ENCODE measurements at regions not wholly inside any gene's neighbourhood (a gene's known extent, or its start where the extent isn't known, plus 50 kb on each side); places are given as distances from the start of the nearest gene placed in this dataset.
A peak's percentile ranks its signal among the peaks of the same experiment; 100 is the strongest.

- no peaks in the 10 kb centered on the region for H3K4me1 ChIP-seq (ENCODE audit: insufficient read depth)
- no peak overlapping the region for H3K27ac ChIP-seq (ENCODE audit: low read depth)
- H3K4me3 ChIP-seq (ENCODE audit: low read depth, low read length), result no peak overlapping the region
- no peaks in the 10 kb centered on the region for H3K36me3 ChIP-seq (ENCODE audit: insufficient read depth)
- 91% methylated on average over 11 of the region's 11 CpGs for WGBS
- DNase-seq (ENCODE audit: extremely low spot score), result no peak
Measured at GRCh38 chr3:14252321-14253021, 73.9 kb downstream of the LSM3 start.

DNA sequence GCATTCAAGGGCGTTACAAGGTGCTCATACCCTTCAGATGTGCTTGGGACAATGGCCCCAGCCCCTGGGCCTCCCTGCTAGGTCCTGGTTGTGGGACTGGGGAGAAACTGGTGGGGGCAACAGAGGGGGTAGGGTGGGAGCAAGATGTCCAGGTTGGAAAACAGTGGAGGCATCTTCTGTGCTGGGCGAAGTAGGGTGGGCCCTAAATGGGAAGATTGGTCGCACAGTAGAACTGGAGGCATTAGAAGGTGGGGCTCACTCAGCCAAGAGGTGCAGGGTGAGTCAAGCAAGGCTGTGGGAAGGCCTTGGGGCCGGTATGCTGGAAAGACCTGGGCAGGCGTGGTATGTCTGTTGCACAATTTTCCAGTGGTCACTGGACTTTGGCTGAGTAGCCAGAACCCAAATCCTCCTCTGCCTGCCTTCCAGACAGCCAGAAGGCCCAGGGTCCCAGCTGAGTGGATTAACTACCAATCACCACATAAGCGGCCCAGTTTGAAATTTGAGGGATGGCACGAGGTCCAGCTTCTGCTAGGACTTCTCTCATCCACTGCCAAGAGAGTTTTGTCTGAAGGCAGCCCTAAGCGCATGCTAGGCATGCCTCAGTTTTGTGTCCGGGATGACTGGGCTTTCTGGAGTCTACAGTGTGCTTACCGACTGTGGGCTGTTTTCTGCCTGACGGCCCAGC, 74.5 kb downstream of the LSM3 start:
- no peak overlapping the region for H3K27ac ChIP-seq (ENCODE audit: low read depth)
- 86% methylated on average over 11 of the region's 11 CpGs for WGBS
- no peak for DNase-seq (ENCODE audit: extremely low spot score)
- no peak overlapping the region for H3K4me3 ChIP-seq (ENCODE audit: low read depth, low read length)
- H3K4me1 ChIP-seq (ENCODE audit: insufficient read depth), result no peaks in the 10 kb centered on the region
- no peaks in the 10 kb centered on the region for H3K36me3 ChIP-seq (ENCODE audit: insufficient read depth)

DNA sequence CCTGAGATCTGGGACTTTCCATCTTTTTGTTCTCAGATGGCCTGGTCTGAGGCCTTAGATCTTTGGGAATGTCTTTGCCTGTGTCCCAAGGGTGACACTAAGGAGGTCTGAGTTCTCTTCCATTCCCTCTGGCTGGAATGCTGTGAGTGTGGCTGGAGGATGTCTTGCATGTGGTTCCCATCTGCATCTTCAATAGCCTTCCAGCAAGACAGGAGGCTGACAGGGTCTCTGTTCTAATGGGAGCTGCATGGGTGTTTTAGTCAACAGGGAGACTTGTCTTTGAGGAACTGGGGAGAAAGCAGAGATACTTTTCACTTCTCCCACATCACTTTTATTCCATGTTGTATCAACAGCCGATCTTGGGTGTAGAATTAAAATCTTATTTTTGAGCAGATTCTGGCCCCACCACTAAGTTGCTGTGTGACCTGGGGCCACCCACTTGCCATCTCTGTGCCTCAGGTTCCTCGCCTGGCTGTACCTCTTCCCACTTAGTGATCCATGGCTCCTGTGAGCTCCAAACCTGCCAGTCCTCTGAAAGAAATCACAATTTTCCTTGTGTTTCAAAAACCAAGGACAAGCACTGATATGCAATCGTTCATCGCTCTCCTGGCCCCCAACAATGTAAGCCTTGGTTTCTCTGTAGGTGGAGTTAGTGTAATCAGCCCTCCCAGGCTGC, 75.2 kb downstream of the LSM3 start:
- H3K27ac ChIP-seq (ENCODE audit: low read depth), result no peak overlapping the region
- H3K4me1 ChIP-seq (ENCODE audit: insufficient read depth), result no peaks in the 10 kb centered on the region
- H3K36me3 ChIP-seq (ENCODE audit: insufficient read depth), result no peaks in the 10 kb centered on the region
- no peak for DNase-seq (ENCODE audit: extremely low spot score)
- no peak overlapping the region for H3K4me3 ChIP-seq (ENCODE audit: low read depth, low read length)
- 93% methylated on average over 4 of the region's 4 CpGs for WGBS

GRCh38 chr3:14254812-14255702, 76.4 kb downstream of the LSM3 start:
- no peak overlapping the region for H3K4me3 ChIP-seq (ENCODE audit: low read depth, low read length)
- H3K36me3 ChIP-seq (ENCODE audit: insufficient read depth), result no peaks in the 10 kb centered on the region
- 95% methylated on average over 9 of the region's 9 CpGs for WGBS
- DNase-seq (ENCODE audit: extremely low spot score), result no peak
- H3K27ac ChIP-seq (ENCODE audit: low read depth), result no peak overlapping the region
- H3K4me1 ChIP-seq (ENCODE audit: insufficient read depth), result no peaks in the 10 kb centered on the region

- WGBS, result 75% methylated on average over 2 of the region's 2 CpGs
- Histone ChIP-seq H3K27ac (ENCODE audit: low read depth) (no peak overlapping the region), H3K4me1 (ENCODE audit: insufficient read depth) (no peaks in the 10 kb centered on the region), H3K4me3 (ENCODE audit: low read depth, low read length) (no peak overlapping the region), H3K36me3 (ENCODE audit: insufficient read depth) (no peaks in the 10 kb centered on the region)
- no peak for DNase-seq (ENCODE audit: extremely low spot score)
Measured at GRCh38 chr3:14256046-14256445, 77.4 kb downstream of the LSM3 start.

DNA sequence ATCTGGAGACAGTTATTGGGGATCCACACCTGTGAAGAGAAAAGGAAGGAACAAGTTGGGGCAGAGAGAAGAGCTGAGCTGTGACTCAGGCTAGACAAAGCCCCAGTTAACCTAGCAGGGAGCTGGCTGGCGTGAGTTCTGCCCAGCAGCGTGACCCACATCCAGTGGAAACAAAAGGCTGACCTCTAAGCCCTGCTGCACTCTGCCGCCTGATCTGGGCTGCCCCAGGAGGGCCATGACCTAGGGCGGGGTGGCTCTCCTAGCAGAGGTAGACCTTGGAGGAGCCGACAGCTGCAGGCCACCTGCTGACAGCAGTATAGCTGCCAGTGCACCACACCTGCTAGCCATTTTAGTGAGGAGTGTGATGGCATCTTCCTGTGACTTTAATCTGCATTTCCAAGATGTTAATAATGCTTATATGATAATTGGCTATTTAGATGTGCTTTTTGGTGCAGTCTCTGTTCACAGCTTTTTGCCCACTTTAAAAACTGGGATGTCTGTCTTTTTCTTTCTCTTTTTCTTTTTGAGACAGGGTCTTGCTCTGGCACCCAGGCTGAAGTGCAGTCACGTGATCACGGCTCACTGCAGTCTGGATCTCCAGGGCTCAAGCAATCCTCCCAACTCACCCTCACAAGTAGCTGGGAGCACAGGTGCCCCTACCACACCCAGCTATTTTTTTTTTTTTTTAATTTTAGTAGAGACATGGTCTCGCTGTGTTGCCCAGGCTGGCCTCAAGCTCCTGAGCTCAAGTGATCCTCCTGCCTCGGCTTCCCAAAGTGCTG, 78.1 kb downstream of the LSM3 start:
- WGBS, result 75% methylated on average over 9 of the region's 9 CpGs
- H3K4me1 ChIP-seq (ENCODE audit: insufficient read depth), result no peaks in the 10 kb centered on the region
- no peak overlapping the region for H3K27ac ChIP-seq (ENCODE audit: low read depth)
- no peaks in the 10 kb centered on the region for H3K36me3 ChIP-seq (ENCODE audit: insufficient read depth)
- no peak for DNase-seq (ENCODE audit: extremely low spot score)
- H3K4me3 ChIP-seq (ENCODE audit: low read depth, low read length), result no peak overlapping the region

GRCh38 chr3:14258906-14259904, 80.6 kb downstream of the LSM3 start:
- no peak for DNase-seq (ENCODE audit: extremely low spot score)
- Histone ChIP-seq H3K4me3 (ENCODE audit: low read depth, low read length) (no peak overlapping the region), H3K27ac (ENCODE audit: low read depth) (no peak overlapping the region), H3K4me1 (ENCODE audit: insufficient read depth) (no peaks in the 10 kb centered on the region), H3K36me3 (ENCODE audit: insufficient read depth) (no peaks in the 10 kb centered on the region)
- 87% methylated on average over 12 of the region's 12 CpGs for WGBS

DNA sequence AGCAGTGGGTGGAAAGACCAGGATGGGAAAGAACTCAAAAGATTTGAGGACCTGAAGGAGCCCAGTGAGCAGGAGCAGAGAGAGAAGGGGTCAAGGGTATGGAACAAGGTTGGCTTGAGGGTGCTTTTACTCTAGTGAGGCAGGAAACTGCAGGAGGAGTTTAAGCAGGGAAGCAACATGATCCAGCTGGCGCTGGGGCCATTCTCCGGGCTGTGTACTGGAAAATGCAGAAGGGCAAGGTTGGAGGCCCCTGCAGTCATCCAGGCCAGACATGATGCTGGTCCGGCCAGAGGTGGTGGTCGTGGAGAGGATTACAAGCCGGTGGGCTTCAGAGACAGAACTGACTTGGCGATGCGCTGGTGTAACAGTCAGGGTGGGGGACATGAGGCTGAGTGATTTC, 81.8 kb downstream of the LSM3 start:
- Histone ChIP-seq H3K27ac (ENCODE audit: low read depth) (no peak overlapping the region), H3K4me1 (ENCODE audit: insufficient read depth) (no peaks in the 10 kb centered on the region), H3K36me3 (ENCODE audit: insufficient read depth) (no peaks in the 10 kb centered on the region), H3K4me3 (ENCODE audit: low read depth, low read length) (no peak overlapping the region)
- WGBS, result 72% methylated on average over 7 of the region's 7 CpGs
- DNase-seq (ENCODE audit: extremely low spot score), result no peak

GRCh38 chr3:14261229-14261628, 82.6 kb downstream of the LSM3 start:
- Histone ChIP-seq H3K27ac (ENCODE audit: low read depth) (no peak overlapping the region), H3K4me1 (ENCODE audit: insufficient read depth) (no peaks in the 10 kb centered on the region), H3K4me3 (ENCODE audit: low read depth, low read length) (no peak overlapping the region), H3K36me3 (ENCODE audit: insufficient read depth) (no peaks in the 10 kb centered on the region)
- WGBS, result 26% methylated on average over 8 of the region's 8 CpGs
- DNase-seq (ENCODE audit: extremely low spot score), result peak; percentile 45

- Histone ChIP-seq H3K4me1 (ENCODE audit: insufficient read depth) (no peaks in the 10 kb centered on the region), H3K36me3 (ENCODE audit: insufficient read depth) (no peaks in the 10 kb centered on the region), H3K27ac (ENCODE audit: low read depth) (no peak overlapping the region), H3K4me3 (ENCODE audit: low read depth, low read length) (no peak overlapping the region)
- no peak for DNase-seq (ENCODE audit: extremely low spot score)
- WGBS, result 98% methylated on average over 1 of the region's 1 CpG
Measured at GRCh38 chr3:14262212-14262611, 83.6 kb downstream of the LSM3 start.

GRCh38 chr3:14262867-14263266, 84.2 kb downstream of the LSM3 start:
- 88% methylated on average over 3 of the region's 3 CpGs for WGBS
- no peaks in the 10 kb centered on the region for H3K36me3 ChIP-seq (ENCODE audit: insufficient read depth)
- DNase-seq (ENCODE audit: extremely low spot score), result no peak

More at GRCh38 chr3:14262867-14263266, 84.2 kb downstream of the LSM3 start:
- no peak overlapping the region for H3K4me3 ChIP-seq (ENCODE audit: low read depth, low read length)
- H3K4me1 ChIP-seq (ENCODE audit: insufficient read depth), result no peaks in the 10 kb centered on the region
- H3K27ac ChIP-seq (ENCODE audit: low read depth), result no peak overlapping the region

Data from urinary bladder (tissue), 3 donors.